ENCODE measurements at regions not wholly inside any gene's neighbourhood (a gene's known extent, or its start where the extent isn't known, plus 50 kb on each side); places are given as distances from the start of the nearest gene placed in this dataset.
A peak's percentile ranks its signal among the peaks of the same experiment; 100 is the strongest.

GRCh38 chr5:124061068-124061430 lies 549.1 kb downstream of the CSNK1G3 start:
- Histone ChIP-seq H3K4me3 (replicated peaks in 1 of 3) (no peak overlapping the region), H3K4me1 (peaks cover 13 to 21% of the 10 kb centered on the region in 2 donors), H3K36me3 (no peaks in the 10 kb centered on the region), H3K27ac (no peak overlapping the region), H3K9me3 (no peaks in the 10 kb centered on the region), H3K27me3 (no peaks in the 10 kb centered on the region)
- TF ChIP-seq POLR2A (IDR thresholded peaks at IDR 0.05): no peak
- TF ChIP-seq, protein P1, sequence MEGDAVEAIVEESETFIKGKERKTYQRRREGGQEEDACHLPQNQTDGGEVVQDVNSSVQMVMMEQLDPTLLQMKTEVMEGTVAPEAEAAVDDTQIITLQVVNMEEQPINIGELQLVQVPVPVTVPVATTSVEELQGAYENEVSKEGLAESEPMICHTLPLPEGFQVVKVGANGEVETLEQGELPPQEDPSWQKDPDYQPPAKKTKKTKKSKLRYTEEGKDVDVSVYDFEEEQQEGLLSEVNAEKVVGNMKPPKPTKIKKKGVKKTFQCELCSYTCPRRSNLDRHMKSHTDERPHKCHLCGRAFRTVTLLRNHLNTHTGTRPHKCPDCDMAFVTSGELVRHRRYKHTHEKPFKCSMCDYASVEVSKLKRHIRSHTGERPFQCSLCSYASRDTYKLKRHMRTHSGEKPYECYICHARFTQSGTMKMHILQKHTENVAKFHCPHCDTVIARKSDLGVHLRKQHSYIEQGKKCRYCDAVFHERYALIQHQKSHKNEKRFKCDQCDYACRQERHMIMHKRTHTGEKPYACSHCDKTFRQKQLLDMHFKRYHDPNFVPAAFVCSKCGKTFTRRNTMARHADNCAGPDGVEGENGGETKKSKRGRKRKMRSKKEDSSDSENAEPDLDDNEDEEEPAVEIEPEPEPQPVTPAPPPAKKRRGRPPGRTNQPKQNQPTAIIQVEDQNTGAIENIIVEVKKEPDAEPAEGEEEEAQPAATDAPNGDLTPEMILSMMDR (IDR thresholded peaks at IDR 0.05): no peak
- no peak for DNase-seq
- 65 to 78% methylated on average over 4 of the region's 4 CpGs for WGBS, 2 donors
- intact Hi-C loops (cut with DNase I): no loop called here

DNA sequence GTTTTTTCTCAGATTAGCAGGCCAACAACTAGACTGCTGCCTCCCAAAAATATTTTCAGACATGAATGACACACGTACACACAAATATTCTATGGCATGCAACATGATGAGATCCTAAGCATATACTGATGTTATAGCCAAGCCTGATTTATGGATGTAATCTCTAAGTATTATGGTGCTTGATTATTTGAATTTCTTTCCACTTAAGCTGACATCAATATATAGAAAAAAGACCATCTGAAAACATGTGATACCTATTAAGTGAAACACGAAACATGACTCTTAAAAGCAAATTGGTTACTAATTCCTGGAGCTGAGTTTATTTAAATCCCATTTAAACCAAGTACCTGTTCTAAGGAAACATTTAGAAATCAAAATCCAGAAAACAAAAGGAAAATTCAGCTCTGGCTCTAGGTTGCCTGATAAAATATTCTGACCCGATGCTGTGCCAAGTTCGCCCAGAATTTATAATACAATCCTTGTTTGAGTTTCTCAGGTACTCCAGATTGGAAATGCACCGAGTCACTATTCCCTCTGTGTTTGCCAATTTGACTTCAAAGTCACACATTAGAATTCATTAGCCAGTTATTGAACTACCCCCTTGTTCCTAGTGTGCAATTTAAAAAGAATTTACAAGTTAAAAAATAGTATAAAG lies 548.6 kb downstream of the CSNK1G3 start:
- DNase-seq: peak in 1 of 2 donors; percentile 18
- intact Hi-C loops (cut with DNase I): no loop called here
- Histone ChIP-seq H3K9me3 (no peaks in the 10 kb centered on the region), H3K27me3 (no peaks in the 10 kb centered on the region), H3K4me1 (peaks cover 13 to 21% of the 10 kb centered on the region in 2 donors), H3K27ac (no peak overlapping the region), H3K36me3 (no peaks in the 10 kb centered on the region), H3K4me3 (replicated peaks in 1 of 3) (no peak overlapping the region)
- no peak for TF ChIP-seq POLR2A (IDR thresholded peaks at IDR 0.05)
- TF ChIP-seq, protein P1 (IDR thresholded peaks at IDR 0.05): no peak
- 54 to 69% methylated on average over 5 of the region's 5 CpGs for WGBS, 2 donors

GRCh38 chr5:124060011-124060410 lies 548.0 kb downstream of the CSNK1G3 start:
- intact Hi-C loops (cut with DNase I): no loop called here
- no peak for TF ChIP-seq POLR2A (IDR thresholded peaks at IDR 0.05)
- TF ChIP-seq, protein P1 (IDR thresholded peaks at IDR 0.05): no peak
- no peak for DNase-seq
- no peaks in the 10 kb centered on the region for H3K9me3 ChIP-seq
- H3K27ac ChIP-seq: no peak overlapping the region
- no peaks in the 10 kb centered on the region for H3K27me3 ChIP-seq
- H3K4me1 ChIP-seq: peaks cover 13 to 21% of the 10 kb centered on the region in 2 donors
- no peaks in the 10 kb centered on the region for H3K36me3 ChIP-seq
- no peak overlapping the region for H3K4me3 ChIP-seq (replicated peaks in 1 of 3)

DNA sequence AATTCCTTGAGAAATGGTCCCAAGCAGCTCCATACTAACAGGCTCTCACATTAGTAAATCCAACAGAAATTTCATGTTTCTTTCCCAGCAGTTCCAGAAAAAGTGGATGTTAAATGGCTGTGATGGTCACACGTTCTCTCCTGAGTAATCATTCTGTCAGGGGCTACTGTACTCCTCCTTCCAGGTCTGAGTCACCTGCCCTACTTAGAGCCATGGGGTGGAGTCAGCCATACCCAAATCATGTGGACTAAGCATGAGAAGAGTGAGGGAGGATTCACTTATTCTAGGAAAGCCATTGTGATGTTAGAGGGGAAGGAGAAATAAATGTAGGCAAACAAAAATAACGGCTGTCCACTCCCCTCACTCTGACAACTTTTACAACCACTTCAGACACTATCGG lies 547.2 kb downstream of the CSNK1G3 start:
- H3K36me3 ChIP-seq: no peaks in the 10 kb centered on the region
- peaks cover 13 to 21% of the 10 kb centered on the region in 2 donors for H3K4me1 ChIP-seq
- intact Hi-C loops (cut with DNase I): no loop called here
- 93 to 96% methylated on average over 3 of the region's 3 CpGs for WGBS, 2 donors
- TF ChIP-seq, protein P1 (IDR thresholded peaks at IDR 0.05): no peak
- TF ChIP-seq POLR2A (IDR thresholded peaks at IDR 0.05): no peak
- no peak overlapping the region for H3K27ac ChIP-seq
- H3K9me3 ChIP-seq: no peaks in the 10 kb centered on the region
- no peak for DNase-seq
- no peaks in the 10 kb centered on the region for H3K27me3 ChIP-seq
- no peak overlapping the region for H3K4me3 ChIP-seq (replicated peaks in 1 of 3)

DNA sequence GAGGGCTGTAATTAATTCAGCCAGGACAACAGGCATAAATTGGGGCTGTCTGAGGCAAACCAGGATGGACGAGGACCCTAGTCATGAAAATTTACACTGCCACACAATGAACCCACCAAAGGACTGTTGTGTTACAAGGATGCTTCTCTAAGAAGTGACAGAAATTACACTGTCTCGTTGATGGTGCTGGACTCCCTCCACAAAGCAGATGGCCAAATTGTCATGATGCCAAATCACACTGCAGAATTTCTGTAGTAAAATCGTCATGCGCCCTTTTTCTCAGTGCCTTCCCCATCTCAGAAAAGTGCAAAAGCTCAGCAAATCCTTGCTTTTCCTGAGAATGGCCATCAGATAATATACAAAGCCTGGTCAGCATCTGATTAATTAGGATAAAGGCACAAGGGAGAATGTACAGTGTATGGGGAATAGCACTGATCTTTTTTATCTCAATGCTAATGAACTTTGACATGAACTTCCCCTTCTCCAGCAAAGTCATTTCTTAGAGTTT lies 545.8 kb downstream of the CSNK1G3 start:
- Histone ChIP-seq H3K4me1 (peaks cover 13 to 21% of the 10 kb centered on the region in 2 donors), H3K36me3 (no peaks in the 10 kb centered on the region), H3K27me3 (no peaks in the 10 kb centered on the region), H3K27ac (no peak overlapping the region), H3K4me3 (replicated peaks in 1 of 3) (no peak overlapping the region), H3K9me3 (no peaks in the 10 kb centered on the region)
- no peak for DNase-seq
- no peak for TF ChIP-seq POLR2A (IDR thresholded peaks at IDR 0.05)
- TF ChIP-seq, protein P1 (IDR thresholded peaks at IDR 0.05): no peak
- intact Hi-C loops (cut with DNase I): no loop called here
- WGBS, 2 donors: 42 to 74% methylated on average over 4 of the region's 4 CpGs

All from thyroid gland (tissue), 4 donors.